GM21381 (cell line): ENCODE measurements at regions not wholly inside any gene's neighbourhood (a gene's known extent, or its start where the extent isn't known, plus 50 kb on each side); places are given as distances from the start of the nearest gene placed in this dataset.
"Not testable (repeated sequence)": the region's sequence is repeated elsewhere in the genome, so short reads cannot be mapped to it uniquely, and the experiment has no call there.

Experiments used
- ATAC-seq: cut with Tn5 transposase; IDR thresholded peaks from one replicate; pipeline ENCODE4 v1.9.1; 2021; ENCODE audit warnings: mild to moderate bottlenecking, moderate library complexity; ENCODE audit not compliant: unreplicated experiment

GRCh38 chr5:130365956-130366355 lies 461.7 kb downstream of the CHSY3 start:
- ATAC-seq: no peak

- no peak for ATAC-seq
These were observed 445.9 kb downstream of the CHSY3 start for GRCh38 chr5:130350131-130350530.

DNA sequence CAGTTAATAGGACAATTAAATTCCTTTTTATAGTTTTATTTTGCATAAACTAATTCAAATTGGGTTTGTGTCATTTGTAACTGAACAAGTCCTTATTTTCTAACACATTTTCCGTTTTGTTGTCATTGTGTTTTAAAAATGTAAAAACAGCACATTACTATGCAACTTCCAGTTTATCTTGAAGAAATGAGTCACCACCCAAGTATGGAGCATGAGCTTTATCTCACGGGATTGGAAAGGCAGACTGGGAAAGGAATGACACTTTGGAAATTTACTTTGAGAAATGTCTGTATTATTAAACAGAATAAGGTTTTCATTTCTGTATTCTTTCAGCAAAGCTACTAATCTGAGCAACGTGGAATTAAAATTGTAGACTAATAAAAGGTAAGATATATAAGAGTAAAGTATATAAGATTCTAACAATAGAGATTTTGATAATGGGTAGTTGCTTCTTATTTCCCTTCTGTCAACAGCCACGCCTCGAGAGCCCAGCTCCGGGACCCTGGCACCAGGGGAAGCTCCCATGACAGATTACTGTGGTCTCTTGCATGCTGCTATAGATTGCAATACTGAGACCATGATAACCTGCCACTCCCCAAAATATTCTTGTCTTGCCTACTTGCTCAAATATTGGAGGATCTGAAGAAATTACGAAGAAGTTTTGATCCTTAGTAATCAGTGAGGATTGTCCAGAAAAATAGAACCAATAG lies 433.1 kb downstream of the CHSY3 start:
- no peak for ATAC-seq

DNA sequence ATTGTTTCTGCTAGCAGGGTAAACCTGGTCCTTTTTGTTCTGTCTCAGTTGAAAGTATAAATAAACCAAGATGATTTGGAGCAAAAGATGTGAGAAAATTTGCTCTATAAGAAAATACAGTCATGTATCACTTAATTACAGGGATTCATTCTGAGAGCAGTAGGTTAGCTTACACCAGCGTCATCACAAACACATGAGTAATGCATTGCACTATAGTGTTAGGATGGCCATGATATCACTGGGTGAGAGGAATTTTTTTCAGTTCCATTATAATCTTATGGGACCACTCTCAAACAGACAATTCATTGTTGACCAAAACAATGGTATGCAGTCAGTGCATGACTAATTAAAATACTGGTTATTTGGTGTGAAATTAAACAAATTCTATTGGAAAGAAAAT lies 430.9 kb downstream of the CHSY3 start:
- no peak for ATAC-seq

GRCh38 chr5:130333089-130333488 lies 428.8 kb downstream of the CHSY3 start:
- ATAC-seq: no peak

- ATAC-seq: no peak
These were observed 427.1 kb downstream of the CHSY3 start for GRCh38 chr5:130331332-130331731.

- ATAC-seq: no peak
These were observed 420.8 kb downstream of the CHSY3 start for GRCh38 chr5:130324953-130325671.

- peak; percentile 100 for ATAC-seq
These were observed 419.7 kb downstream of the CHSY3 start for GRCh38 chr5:130323804-130324454.

DNA sequence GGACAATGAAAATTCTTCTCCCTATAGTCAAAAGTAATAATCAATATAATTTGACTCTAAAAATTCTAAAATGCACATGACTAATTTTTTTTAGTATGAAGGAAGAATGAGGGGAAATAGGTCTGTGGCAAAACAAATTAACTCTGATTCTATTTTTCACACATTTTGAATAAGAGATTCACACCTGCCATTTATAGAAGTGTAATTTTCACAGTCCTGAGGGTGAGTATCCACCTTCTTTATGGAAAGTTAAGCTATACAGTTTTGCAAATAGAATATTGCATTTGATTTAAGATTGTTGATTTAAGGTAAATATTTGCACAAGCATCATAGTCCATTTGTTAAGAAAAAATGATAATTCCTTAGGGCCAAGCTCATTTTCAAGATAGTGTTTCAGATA lies 417.7 kb downstream of the CHSY3 start:
- no peak for ATAC-seq

- no peak for ATAC-seq
These were observed 412.9 kb downstream of the CHSY3 start for GRCh38 chr5:130316971-130317680.

DNA sequence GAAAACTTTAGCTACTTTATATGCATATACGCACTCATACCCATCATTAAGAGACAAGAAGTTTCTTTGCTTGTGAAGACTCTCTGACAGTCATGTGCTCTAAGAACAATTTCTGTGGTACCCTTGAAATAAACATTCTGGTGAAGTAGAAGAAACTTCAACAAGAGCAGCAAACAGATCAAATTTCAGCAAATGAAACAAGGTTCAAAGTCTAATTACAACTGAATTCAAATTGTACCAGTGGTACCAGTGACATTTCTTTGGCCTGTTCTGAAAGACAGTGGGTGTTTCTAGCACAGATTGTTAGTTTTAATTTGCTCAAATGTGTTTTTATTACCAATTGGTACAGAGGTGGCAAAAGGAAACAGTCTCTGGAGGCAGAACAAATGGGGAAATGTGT lies 391.0 kb downstream of the CHSY3 start:
- no peak for ATAC-seq

DNA sequence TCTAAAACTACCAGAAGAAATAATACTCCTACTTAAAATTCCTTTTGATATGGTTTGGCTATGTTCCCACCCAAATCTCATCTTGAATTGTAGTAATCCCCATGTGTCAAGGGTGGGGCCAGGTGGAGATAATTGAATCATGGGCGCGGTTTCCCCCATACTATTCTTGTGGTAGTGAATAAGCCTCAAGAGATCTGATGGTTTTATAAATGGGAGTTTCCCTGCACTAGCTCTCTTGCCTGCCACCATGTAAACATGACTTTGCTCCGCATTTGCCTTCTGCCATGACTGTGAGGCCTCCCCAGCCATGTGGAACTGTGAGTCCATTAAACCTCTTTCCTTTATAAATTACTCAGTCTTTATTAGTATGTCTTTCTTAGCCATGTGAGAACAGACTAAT lies 390.5 kb downstream of the CHSY3 start:
- ATAC-seq: not testable (repeated sequence)

- ATAC-seq: no peak
These were observed 386.0 kb downstream of the CHSY3 start for GRCh38 chr5:130290219-130290618.

GRCh38 chr5:130289132-130290088 lies 385.1 kb downstream of the CHSY3 start:
- ATAC-seq: no peak

DNA sequence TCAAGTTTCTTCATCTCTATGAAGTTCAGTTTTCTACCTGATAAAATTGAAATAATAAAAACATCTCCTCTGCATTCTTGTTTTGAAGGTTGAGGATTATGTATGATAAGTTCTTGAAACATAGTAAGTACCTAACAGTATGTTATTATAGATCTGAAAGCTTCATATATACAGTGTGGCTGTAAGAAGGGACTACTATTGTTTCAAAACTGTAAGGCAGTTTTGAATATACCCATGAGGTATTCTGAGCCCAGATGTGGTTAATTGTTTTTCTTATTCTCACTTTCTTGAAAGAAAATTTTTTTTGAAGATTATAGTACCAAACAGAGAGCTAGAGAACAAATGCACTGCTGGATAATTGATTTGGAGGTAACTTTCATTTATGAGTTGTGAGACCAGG lies 383.2 kb downstream of the CHSY3 start:
- ATAC-seq: no peak

DNA sequence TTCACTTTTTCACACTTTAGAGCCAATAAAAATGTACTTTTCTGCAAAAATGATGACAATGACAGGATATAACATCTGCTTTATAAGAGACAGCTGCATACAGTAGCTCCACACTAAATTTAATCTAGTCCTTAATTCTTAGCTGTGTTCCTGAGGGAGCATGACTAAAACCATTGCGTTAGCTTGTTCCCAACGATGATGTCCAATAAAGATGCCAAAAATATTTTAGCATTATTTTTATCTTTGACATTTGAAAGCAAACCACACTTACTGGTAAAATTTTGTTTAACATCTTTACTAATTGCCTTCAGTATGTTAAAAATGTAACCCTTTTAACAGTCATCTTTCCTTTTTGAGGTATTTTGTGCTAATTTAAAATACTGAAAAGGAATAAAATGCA lies 382.7 kb downstream of the CHSY3 start:
- ATAC-seq: no peak

DNA sequence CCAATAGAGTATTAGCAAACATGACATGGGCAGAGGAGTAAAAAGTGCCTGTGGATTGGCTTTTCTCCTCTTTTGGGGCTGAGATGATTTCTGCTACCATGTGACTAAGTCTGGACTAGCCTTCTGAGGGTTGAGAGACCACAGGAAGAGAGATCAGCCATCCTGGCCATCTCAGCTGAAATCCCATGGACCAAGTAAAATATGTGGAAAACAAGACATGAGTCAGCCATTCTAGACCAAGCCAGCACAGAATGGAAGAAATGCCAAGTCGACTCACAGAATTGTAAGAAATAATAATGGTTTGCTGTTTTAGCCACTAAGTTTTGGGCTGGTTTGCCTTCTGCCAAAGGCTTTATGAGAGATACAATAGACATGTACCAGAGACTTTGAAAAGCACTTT lies 377.8 kb downstream of the CHSY3 start:
- no peak for ATAC-seq

- no peak for ATAC-seq
These were observed 376.4 kb downstream of the CHSY3 start for GRCh38 chr5:130280528-130281217.

DNA sequence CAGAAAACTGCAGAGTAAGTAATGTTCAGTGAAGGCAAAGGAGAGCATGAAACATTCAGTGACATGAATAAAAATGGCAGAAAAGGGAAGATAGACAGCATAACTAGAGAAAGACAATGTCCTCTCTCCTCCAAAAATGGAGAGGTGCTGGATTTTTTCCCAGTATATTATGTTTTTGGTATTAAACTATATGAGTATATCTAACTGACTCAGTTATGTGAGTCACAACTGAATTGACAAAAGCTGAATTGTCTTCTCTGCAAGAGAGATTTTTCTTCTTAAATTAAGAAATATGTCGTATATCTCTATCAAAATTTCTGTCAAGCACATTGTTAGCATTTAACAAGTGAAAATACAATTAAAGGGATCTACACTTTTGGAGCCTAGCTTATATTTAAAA lies 375.1 kb downstream of the CHSY3 start:
- ATAC-seq: no peak

GRCh38 chr5:130278136-130278535 lies 373.9 kb downstream of the CHSY3 start:
- no peak for ATAC-seq
